ENCODE measurements at regions not wholly inside any gene's neighbourhood (a gene's known extent, or its start where the extent isn't known, plus 50 kb on each side); places are given as distances from the start of the nearest gene placed in this dataset.

- no peaks in the 10 kb centered on the region for H3K27me3 Mint-ChIP-seq (ENCODE audit: unreplicated experiment)
- H3K9me3 Mint-ChIP-seq (ENCODE audit: unreplicated experiment): no peaks in the 10 kb centered on the region
- no peak for TF ChIP-seq CTCF (IDR thresholded peaks at IDR 0.05; ENCODE audit: unreplicated experiment)
- no peak for DNase-seq (ENCODE audit: low spot score)
- H3K4me1 Mint-ChIP-seq (ENCODE audit: unreplicated experiment): no peaks in the 10 kb centered on the region
- no peak overlapping the region for H3K27ac Mint-ChIP-seq (ENCODE audit: unreplicated experiment)
- H3K36me3 Mint-ChIP-seq (ENCODE audit: low read depth, unreplicated experiment): no peaks in the 10 kb centered on the region
- no peak overlapping the region for H3K4me3 Mint-ChIP-seq (ENCODE audit: unreplicated experiment)
These were observed 574.9 kb downstream of the PTPRU start for GRCh38 chr1:29811247-29811646.

GRCh38 chr1:29810121-29811120 is 574.1 kb downstream of the PTPRU start:
- Mint-ChIP-seq H3K36me3 (ENCODE audit: low read depth, unreplicated experiment) (no peaks in the 10 kb centered on the region), H3K4me3 (ENCODE audit: unreplicated experiment) (no peak overlapping the region), H3K27ac (ENCODE audit: unreplicated experiment) (no peak overlapping the region), H3K4me1 (ENCODE audit: unreplicated experiment) (no peaks in the 10 kb centered on the region), H3K27me3 (ENCODE audit: unreplicated experiment) (no peaks in the 10 kb centered on the region), H3K9me3 (ENCODE audit: unreplicated experiment) (no peaks in the 10 kb centered on the region)
- DNase-seq (ENCODE audit: low spot score): no peak
- no peak for TF ChIP-seq CTCF (IDR thresholded peaks at IDR 0.05; ENCODE audit: unreplicated experiment)

GRCh38 chr1:29809446-29810120 is 573.3 kb downstream of the PTPRU start:
- Mint-ChIP-seq H3K36me3 (ENCODE audit: low read depth, unreplicated experiment) (no peaks in the 10 kb centered on the region), H3K9me3 (ENCODE audit: unreplicated experiment) (no peaks in the 10 kb centered on the region), H3K27me3 (ENCODE audit: unreplicated experiment) (peaks cover under 1% of the 10 kb centered on the region), H3K4me1 (ENCODE audit: unreplicated experiment) (no peaks in the 10 kb centered on the region), H3K27ac (ENCODE audit: unreplicated experiment) (no peak overlapping the region), H3K4me3 (ENCODE audit: unreplicated experiment) (no peak overlapping the region)
- no peak for TF ChIP-seq CTCF (IDR thresholded peaks at IDR 0.05; ENCODE audit: unreplicated experiment)
- no peak for DNase-seq (ENCODE audit: low spot score)

- no peaks in the 10 kb centered on the region for H3K4me1 Mint-ChIP-seq (ENCODE audit: unreplicated experiment)
- no peak overlapping the region for H3K4me3 Mint-ChIP-seq (ENCODE audit: unreplicated experiment)
- DNase-seq (ENCODE audit: low spot score): no peak
- TF ChIP-seq CTCF (IDR thresholded peaks at IDR 0.05; ENCODE audit: unreplicated experiment): no peak
- no peaks in the 10 kb centered on the region for H3K36me3 Mint-ChIP-seq (ENCODE audit: low read depth, unreplicated experiment)
- no peaks in the 10 kb centered on the region for H3K9me3 Mint-ChIP-seq (ENCODE audit: unreplicated experiment)
- peaks cover 4% of the 10 kb centered on the region for H3K27me3 Mint-ChIP-seq (ENCODE audit: unreplicated experiment)
- no peak overlapping the region for H3K27ac Mint-ChIP-seq (ENCODE audit: unreplicated experiment)
These were observed 572.0 kb downstream of the PTPRU start for GRCh38 chr1:29808141-29808995.

All from endothelial cell (in vitro differentiated cells).